Activated naive CD4-positive, alpha-beta T cell treated with anti-CD3 and anti-CD28 coated beads for 36 hours (primary cell): ENCODE measurements at regions not wholly inside any gene's neighbourhood (a gene's known extent, or its start where the extent isn't known, plus 50 kb on each side); places are given as distances from the start of the nearest gene placed in this dataset.

Source experiments
- CTCF ChIA-PET: fragments of 350-600 bp; sonication (Branson Sonifier 250); formaldehyde crosslinking; loops from one replicate; lab custom pipeline; 2021; ENCODE audit warnings: antibody characterized with exemption; lab: Charles Lee
- DNase-seq: peaks from one replicate; pipeline ENCODE4 v3.0.0-alpha.2; 2020
- H3K27ac Mint-ChIP-seq: one replicate; pipeline ENCODE4 v1.8.0; 2021; ENCODE audit warnings: mild to moderate bottlenecking, mixed read lengths
- H3K27me3 Mint-ChIP-seq: one replicate; pipeline ENCODE4 v1.8.0; 2021; ENCODE audit warnings: low read depth, mixed read lengths
- H3K36me3 Mint-ChIP-seq: one replicate; pipeline ENCODE4 v1.8.0; 2021; ENCODE audit warnings: low read depth, mixed read lengths
- H3K4me1 Mint-ChIP-seq: one replicate; pipeline ENCODE4 v1.8.0; 2021; ENCODE audit warnings: low read depth, mixed read lengths
- H3K4me3 Mint-ChIP-seq: one replicate; pipeline ENCODE4 v1.8.0; 2021; ENCODE audit warnings: mild to moderate bottlenecking, moderate library complexity, mixed read lengths
- H3K9me3 Mint-ChIP-seq: one replicate; pipeline ENCODE4 v1.8.0; 2021; ENCODE audit warnings: mixed read lengths
- intact Hi-C: fragments of 100-400 bp; cut with micrococcal nuclease; formaldehyde crosslinking; loops from one replicate; pipeline ENCODE4 v1.15.1; 2023

DNA sequence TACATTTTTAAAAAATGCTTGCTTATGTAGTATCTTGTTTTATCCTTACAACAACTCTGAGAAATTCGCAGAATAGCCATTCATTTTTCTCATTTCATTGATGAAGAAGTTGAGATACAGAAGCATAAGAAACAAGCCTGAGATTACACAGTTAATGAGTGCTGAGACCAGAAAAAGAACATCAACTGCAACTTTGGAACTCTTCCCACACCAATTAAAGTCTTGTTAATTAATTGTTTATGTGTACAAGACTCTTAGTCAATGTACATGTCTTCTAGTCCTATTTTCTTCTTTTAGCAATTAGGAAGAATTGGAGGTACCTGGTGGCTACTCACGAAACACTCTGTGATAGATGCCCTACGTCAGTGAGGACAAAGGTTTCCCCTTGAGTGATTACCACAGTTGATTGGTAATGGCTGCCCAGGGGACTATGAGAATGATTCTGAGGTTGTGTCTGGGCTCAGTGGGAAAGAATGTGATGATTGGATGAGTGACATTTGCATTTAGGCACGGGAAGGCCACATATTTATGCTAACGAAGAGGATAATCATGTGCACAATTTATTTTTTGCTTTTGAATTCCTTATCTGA, 187.4 kb upstream of the KCNK2 start:
- H3K9me3 Mint-ChIP-seq: no peaks in the 10 kb centered on the region
- CTCF ChIA-PET: no interaction called here
- no peak overlapping the region for H3K27ac Mint-ChIP-seq
- H3K27me3 Mint-ChIP-seq: peaks cover 2% of the 10 kb centered on the region
- intact Hi-C loops: no loop called here
- no peaks in the 10 kb centered on the region for H3K4me1 Mint-ChIP-seq
- no peak overlapping the region for H3K4me3 Mint-ChIP-seq
- DNase-seq: no peak
- H3K36me3 Mint-ChIP-seq: no peaks in the 10 kb centered on the region

- no peaks in the 10 kb centered on the region for H3K4me1 Mint-ChIP-seq
- CTCF ChIA-PET: no interaction called here
- no peak overlapping the region for H3K27ac Mint-ChIP-seq
- H3K9me3 Mint-ChIP-seq: no peaks in the 10 kb centered on the region
- intact Hi-C loops: no loop called here
- no peak overlapping the region for H3K4me3 Mint-ChIP-seq
- H3K36me3 Mint-ChIP-seq: no peaks in the 10 kb centered on the region
- peaks cover 2% of the 10 kb centered on the region for H3K27me3 Mint-ChIP-seq
- no peak for DNase-seq
These were observed 185.6 kb upstream of the KCNK2 start for GRCh38 chr1:214896921-214897320.

DNA sequence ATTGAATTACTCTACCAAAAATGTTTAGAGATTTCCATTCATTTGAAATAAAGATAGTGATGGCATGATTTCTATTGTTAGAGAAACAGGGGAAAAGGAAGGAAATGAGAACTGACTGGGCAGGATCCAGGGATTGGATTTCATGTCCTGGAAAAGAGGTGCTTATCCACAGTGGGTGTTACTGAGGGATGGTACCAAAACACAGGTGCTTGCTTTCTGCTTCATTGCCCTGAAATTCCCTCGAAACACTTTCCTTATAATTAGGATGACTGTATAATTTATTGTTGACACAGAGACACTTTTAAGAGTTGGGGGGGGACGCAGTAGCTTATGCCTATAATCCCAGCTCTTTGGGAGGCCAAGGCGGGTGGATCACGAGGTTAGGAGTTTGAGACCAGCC, 185.0 kb upstream of the KCNK2 start:
- H3K27me3 Mint-ChIP-seq: peaks cover 2% of the 10 kb centered on the region
- no peak overlapping the region for H3K27ac Mint-ChIP-seq
- H3K4me1 Mint-ChIP-seq: no peaks in the 10 kb centered on the region
- CTCF ChIA-PET: no interaction called here
- intact Hi-C loops: no loop called here
- H3K9me3 Mint-ChIP-seq: no peaks in the 10 kb centered on the region
- H3K4me3 Mint-ChIP-seq: no peak overlapping the region
- H3K36me3 Mint-ChIP-seq: no peaks in the 10 kb centered on the region
- no peak for DNase-seq

DNA sequence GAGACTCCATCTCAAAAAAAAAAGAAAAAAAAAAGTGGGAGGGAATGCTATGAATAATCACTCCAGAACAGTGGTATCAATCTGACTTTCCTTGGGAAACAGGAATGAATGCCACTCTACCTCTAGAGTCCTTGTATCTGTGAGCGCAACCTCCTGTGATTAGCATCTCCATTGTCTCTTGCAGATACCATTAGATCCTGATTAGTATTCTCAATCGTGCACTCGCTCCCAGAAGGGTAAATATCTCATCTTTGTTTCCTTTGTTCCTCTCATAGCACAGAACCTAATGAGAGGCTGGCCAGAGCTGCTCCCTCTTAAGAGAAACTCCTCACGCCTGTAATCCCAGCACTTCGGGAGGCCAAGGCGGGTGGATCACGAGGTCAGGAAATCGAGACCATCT, 184.4 kb upstream of the KCNK2 start:
- Mint-ChIP-seq H3K36me3 (no peaks in the 10 kb centered on the region), H3K4me3 (no peak overlapping the region)
- intact Hi-C loops: no loop called here

DNA sequence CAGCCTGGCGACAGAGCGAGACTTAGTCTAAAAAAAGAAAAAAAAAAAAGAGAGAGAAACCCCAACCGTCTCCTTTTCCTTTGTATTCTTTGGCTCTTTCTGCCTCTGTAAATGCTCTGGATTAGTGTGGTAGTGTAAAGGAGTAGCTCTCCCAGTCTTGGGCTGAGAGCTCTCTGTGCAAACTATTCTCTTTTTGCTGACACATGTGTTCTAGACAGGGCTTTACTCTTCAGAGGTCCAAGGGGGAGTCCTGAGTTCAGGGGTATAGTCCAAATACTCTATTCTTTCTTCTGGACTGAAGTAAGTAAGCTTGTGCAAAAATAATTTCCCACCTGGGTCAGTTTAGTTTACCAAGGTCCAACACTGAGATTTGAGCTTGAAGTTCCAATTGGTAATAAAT, 183.8 kb upstream of the KCNK2 start:
- Mint-ChIP-seq H3K9me3 (no peaks in the 10 kb centered on the region), H3K4me1 (no peaks in the 10 kb centered on the region), H3K4me3 (no peak overlapping the region), H3K27me3 (peaks cover 2% of the 10 kb centered on the region), H3K27ac (no peak overlapping the region), H3K36me3 (no peaks in the 10 kb centered on the region)
- no peak for DNase-seq
- CTCF ChIA-PET: interaction anchor here (0.6 to 1.1 kb wide), 2 partner anchors 41 to 625 kb away, joined by 3 to 4 read pairs; no protein-coding TSS in a partner anchor
- intact Hi-C loops: no loop called here

More for the DNA sequence above, 184.4 kb upstream of the KCNK2 start:
- CTCF ChIA-PET: interaction anchor here (1.1 kb wide), 1 partner anchor 625 kb away, joined by 3 read pairs; no protein-coding TSS in a partner anchor
- DNase-seq: no peak
- Mint-ChIP-seq H3K27ac (no peak overlapping the region), H3K27me3 (peaks cover 2% of the 10 kb centered on the region), H3K9me3 (no peaks in the 10 kb centered on the region), H3K4me1 (no peaks in the 10 kb centered on the region)

- intact Hi-C loops: no loop called here
- DNase-seq: no peak
- Mint-ChIP-seq H3K36me3 (no peaks in the 10 kb centered on the region), H3K27ac (no peak overlapping the region), H3K27me3 (peaks cover 2% of the 10 kb centered on the region), H3K9me3 (no peaks in the 10 kb centered on the region), H3K4me3 (no peak overlapping the region), H3K4me1 (no peaks in the 10 kb centered on the region)
- CTCF ChIA-PET: no interaction called here
These were observed 182.6 kb upstream of the KCNK2 start for GRCh38 chr1:214899908-214900460.

DNA sequence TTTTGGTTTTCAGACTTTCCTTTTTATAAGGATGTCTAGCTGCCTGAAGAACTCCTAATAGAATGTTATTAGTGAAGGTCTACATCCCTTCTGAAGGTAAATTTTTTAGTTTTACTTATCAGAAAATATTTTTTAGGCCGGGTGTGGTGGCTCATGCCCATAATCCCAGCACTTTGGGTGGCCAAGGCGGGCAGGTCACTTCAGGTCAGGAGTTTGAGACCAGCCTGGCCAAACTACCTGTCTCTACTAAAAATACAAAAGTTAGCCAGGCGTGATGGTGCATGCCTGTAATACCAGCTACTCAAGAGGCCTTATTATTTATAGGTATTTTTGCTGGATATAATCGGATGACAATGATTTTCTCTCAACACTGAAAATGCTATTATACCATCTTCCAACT, 181.9 kb upstream of the KCNK2 start:
- Mint-ChIP-seq H3K36me3 (no peaks in the 10 kb centered on the region), H3K27me3 (peaks cover 2% of the 10 kb centered on the region), H3K9me3 (no peaks in the 10 kb centered on the region), H3K4me1 (no peaks in the 10 kb centered on the region), H3K27ac (no peak overlapping the region), H3K4me3 (no peak overlapping the region)
- DNase-seq: no peak
- intact Hi-C loops: no loop called here
- CTCF ChIA-PET: no interaction called here

DNA sequence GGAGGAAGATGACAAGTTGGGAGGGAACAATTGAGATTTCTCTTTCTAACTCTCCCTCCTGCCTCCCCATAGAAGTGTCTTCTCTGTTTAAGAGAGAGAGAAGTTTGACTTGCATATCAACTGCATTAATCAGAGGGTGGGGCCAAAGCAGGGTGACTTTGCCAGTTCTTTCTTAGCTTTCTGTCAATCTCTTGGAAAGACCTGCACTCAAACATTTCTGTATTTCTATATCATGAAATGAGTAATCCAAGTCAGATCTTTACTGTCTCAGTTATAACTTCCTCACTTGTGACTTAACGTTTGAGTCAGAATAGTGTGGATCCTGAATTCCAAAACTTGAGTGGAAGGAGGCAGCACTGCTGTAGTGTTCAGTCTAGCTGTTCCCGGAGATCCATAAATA, 180.8 kb upstream of the KCNK2 start:
- no peaks in the 10 kb centered on the region for H3K9me3 Mint-ChIP-seq
- no peak overlapping the region for H3K4me3 Mint-ChIP-seq
- H3K4me1 Mint-ChIP-seq: no peaks in the 10 kb centered on the region
- CTCF ChIA-PET: no interaction called here
- peaks cover 2% of the 10 kb centered on the region for H3K27me3 Mint-ChIP-seq
- no peak for DNase-seq
- no peak overlapping the region for H3K27ac Mint-ChIP-seq
- H3K36me3 Mint-ChIP-seq: no peaks in the 10 kb centered on the region
- intact Hi-C loops: no loop called here

DNA sequence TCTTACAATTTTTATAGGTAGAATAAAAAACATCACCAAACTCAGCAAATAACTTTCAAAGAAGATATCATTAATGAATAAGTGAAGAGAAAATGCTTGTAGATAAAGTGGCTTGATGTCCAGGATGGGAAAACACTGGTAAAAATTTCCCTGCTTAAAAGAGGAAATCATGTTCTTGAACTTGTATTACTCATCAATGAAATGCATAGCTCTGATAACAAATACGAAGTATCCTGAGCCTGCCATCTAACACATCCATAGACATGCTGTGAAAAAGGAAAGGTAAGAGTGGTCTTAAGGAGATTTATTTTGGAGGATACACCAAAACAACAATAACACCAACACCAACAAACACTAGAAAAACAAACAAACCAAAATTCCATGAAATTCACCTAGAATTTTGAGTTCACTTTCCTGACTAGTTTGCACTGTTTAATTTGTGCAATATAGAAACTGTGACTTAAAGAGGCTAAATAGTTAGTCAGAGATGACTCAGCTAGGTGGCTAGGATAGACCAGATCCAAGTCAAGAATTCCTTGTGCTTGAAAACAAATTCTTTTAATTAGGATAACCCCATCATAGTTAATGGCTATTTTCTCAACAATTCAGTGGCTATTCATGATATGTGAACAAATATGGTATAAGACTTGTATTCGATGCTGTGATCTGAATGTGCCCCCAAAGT, 179.8 kb upstream of the KCNK2 start:
- H3K4me1 Mint-ChIP-seq: no peaks in the 10 kb centered on the region
- no peak overlapping the region for H3K4me3 Mint-ChIP-seq
- intact Hi-C loops: no loop called here
- no peak for DNase-seq
- no peaks in the 10 kb centered on the region for H3K9me3 Mint-ChIP-seq
- H3K27ac Mint-ChIP-seq: no peak overlapping the region
- peaks cover 2% of the 10 kb centered on the region for H3K27me3 Mint-ChIP-seq
- CTCF ChIA-PET: no interaction called here
- H3K36me3 Mint-ChIP-seq: no peaks in the 10 kb centered on the region

DNA sequence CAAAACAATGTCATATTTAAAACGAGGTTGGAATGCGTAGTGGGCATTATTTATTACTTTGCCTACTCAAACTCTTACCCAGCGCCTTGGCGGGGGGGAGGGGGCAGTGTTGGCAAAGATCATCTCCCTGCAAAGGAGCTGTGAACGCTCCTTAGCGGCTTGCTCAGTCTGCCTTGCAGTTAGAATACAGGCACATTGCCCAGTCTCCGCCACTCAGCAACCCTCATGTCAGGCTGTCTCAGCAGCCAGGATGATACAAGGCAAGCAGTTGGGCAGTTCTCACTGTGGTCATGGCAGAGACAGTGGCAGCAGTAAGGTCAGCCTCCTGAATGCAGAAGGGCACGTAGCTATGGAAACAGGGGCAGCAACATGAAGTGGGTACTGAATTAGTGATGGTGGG, 170.4 kb upstream of the KCNK2 start:
- no peaks in the 10 kb centered on the region for H3K9me3 Mint-ChIP-seq
- no peak overlapping the region for H3K4me3 Mint-ChIP-seq
- CTCF ChIA-PET: no interaction called here
- no peaks in the 10 kb centered on the region for H3K36me3 Mint-ChIP-seq
- no peak for DNase-seq
- intact Hi-C loops: no loop called here
- no peaks in the 10 kb centered on the region for H3K4me1 Mint-ChIP-seq
- peaks cover 4% of the 10 kb centered on the region for H3K27me3 Mint-ChIP-seq
- no peak overlapping the region for H3K27ac Mint-ChIP-seq

GRCh38 chr1:214913966-214914365, 168.6 kb upstream of the KCNK2 start:
- Mint-ChIP-seq H3K4me3 (no peak overlapping the region), H3K36me3 (no peaks in the 10 kb centered on the region), H3K4me1 (no peaks in the 10 kb centered on the region), H3K27ac (no peak overlapping the region), H3K9me3 (no peaks in the 10 kb centered on the region), H3K27me3 (peaks cover 3% of the 10 kb centered on the region)
- intact Hi-C loops: no loop called here
- CTCF ChIA-PET: no interaction called here
- no peak for DNase-seq

DNA sequence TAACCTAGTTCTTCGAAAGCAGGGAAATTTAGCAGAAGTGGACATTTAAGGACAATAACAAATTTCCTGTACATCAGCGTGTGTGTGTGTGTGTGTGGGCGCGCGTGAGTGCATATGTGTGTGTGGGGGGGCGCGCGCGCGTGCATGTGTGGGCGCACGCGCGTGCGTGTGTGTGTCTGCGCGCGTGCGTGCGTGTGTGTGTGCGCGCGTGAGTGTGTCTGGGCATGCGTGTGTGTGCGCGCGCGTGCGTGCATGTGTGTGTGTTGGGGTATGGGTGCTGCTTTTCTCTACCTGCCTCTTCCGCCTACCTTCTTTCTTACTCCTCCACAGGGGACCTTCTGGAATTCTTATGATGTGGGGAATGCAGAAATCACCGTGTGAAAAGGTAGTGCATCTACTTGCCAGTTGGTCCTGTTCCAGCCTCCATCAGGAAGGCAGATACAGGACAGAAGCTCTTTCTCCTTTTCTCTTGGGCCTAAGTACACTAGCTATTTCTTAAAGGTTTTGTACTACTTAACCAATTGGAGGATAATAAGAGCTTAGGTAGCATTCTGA, 165.4 kb upstream of the KCNK2 start:
- no peaks in the 10 kb centered on the region for H3K4me1 Mint-ChIP-seq
- no peak overlapping the region for H3K27ac Mint-ChIP-seq

DNA sequence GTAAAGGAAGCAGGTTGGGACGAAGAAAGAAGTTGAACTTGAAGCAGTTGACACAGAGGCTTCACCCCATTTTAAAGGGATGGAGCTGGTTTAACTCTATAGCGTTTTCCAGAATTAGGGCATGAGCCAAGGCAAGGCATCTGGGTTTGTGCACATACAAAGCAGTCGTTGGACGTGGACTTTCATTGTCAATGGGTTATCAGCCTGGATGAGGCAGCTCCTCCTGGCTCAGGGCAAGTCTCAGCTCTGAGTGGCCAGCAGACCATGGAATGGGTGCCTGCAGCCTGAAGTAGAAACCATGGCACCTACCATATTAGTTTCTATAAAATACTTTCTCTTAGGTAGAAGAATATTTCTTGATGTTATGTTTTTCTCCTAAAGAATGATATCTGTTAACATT, 163.8 kb upstream of the KCNK2 start:
- H3K27me3 Mint-ChIP-seq: no peaks in the 10 kb centered on the region
- intact Hi-C loops: no loop called here
- CTCF ChIA-PET: no interaction called here
- H3K4me1 Mint-ChIP-seq: no peaks in the 10 kb centered on the region
- H3K27ac Mint-ChIP-seq: no peak overlapping the region
- no peaks in the 10 kb centered on the region for H3K9me3 Mint-ChIP-seq
- DNase-seq: no peak
- H3K36me3 Mint-ChIP-seq: no peaks in the 10 kb centered on the region
- no peak overlapping the region for H3K4me3 Mint-ChIP-seq

More for the DNA sequence above, 165.4 kb upstream of the KCNK2 start:
- Mint-ChIP-seq H3K9me3 (no peaks in the 10 kb centered on the region), H3K27me3 (peaks cover 3% of the 10 kb centered on the region), H3K36me3 (no peaks in the 10 kb centered on the region), H3K4me3 (no peak overlapping the region)
- DNase-seq: no peak
- intact Hi-C loops: no loop called here
- CTCF ChIA-PET: no interaction called here
